CD4-positive, alpha-beta T cell treated with Interleukin-15 for 4 hours (primary cell): ENCODE measurements at regions not wholly inside any gene's neighbourhood (a gene's known extent, or its start where the extent isn't known, plus 50 kb on each side); places are given as distances from the start of the nearest gene placed in this dataset.

ENCODE experiments used
- DNase-seq: peaks from one replicate; pipeline ENCODE4 v3.0.0-alpha.2; 2020; ENCODE audit warnings: low spot score

GRCh38 chr15:77710206-77710605 is 77.5 kb upstream of the LINGO1 start:
- no peak for DNase-seq

GRCh38 chr15:77709135-77709886 is 76.6 kb upstream of the LINGO1 start:
- no peak for DNase-seq

GRCh38 chr15:77706482-77707244 is 74.0 kb upstream of the LINGO1 start:
- no peak for DNase-seq

- DNase-seq: no peak
Measured at GRCh38 chr15:77702211-77702957, 69.7 kb upstream of the LINGO1 start.

- no peak for DNase-seq
Measured at GRCh38 chr15:77698481-77698880, 65.8 kb upstream of the LINGO1 start.

- no peak for DNase-seq
Measured at GRCh38 chr15:77697893-77698292, 65.2 kb upstream of the LINGO1 start.

GRCh38 chr15:77696871-77697270 is 64.2 kb upstream of the LINGO1 start:
- DNase-seq: no peak

- no peak for DNase-seq
Measured at GRCh38 chr15:77695961-77696582, 63.4 kb upstream of the LINGO1 start.

- no peak for DNase-seq
Measured at GRCh38 chr15:77695548-77695947, 62.8 kb upstream of the LINGO1 start.

GRCh38 chr15:77693576-77693975 is 60.9 kb upstream of the LINGO1 start:
- DNase-seq: no peak

- no peak for DNase-seq
Measured at GRCh38 chr15:77692614-77693013, 59.9 kb upstream of the LINGO1 start.

- DNase-seq: no peak
Measured at GRCh38 chr15:77691607-77692006, 58.9 kb upstream of the LINGO1 start.

- no peak for DNase-seq
Measured at GRCh38 chr15:77689821-77690220, 57.1 kb upstream of the LINGO1 start.

GRCh38 chr15:77688693-77689092 is 56.0 kb upstream of the LINGO1 start:
- no peak for DNase-seq

- no peak for DNase-seq
Measured at GRCh38 chr15:77688266-77688665, 55.6 kb upstream of the LINGO1 start.

GRCh38 chr15:77685082-77685815 is 52.5 kb upstream of the LINGO1 start:
- DNase-seq: no peak

GRCh38 chr15:77684341-77685081 is 51.8 kb upstream of the LINGO1 start:
- no peak for DNase-seq

GRCh38 chr15:77682564-77682963 is 49.9 kb upstream of the LINGO1 start:
- no peak for DNase-seq
